ENCODE measurements at regions not wholly inside any gene's neighbourhood (a gene's known extent, or its start where the extent isn't known, plus 50 kb on each side); places are given as distances from the start of the nearest gene placed in this dataset.
A peak's percentile ranks its signal among the peaks of the same experiment; 100 is the strongest.

DNA sequence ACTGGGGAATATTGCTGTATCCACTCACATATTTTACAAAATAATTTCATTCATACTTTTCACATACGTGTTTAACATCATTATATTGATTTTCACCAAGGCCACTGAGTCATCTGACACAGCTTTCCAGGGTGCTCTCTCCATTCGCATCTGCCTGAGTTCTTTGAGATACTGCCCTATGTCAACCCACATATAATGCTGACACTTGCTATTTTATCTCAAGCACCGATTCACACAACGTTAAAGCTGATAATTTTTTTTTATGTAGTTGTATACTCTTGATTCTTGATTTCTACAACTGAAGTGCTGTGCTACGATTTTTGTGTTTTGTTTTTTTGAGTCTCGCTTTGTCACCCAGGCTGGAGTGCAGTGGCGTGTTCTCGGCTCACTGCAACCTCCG, 249.8 kb upstream of the CDIN1 start:
- Histone ChIP-seq H3K36me3 (ENCODE audit: control insufficient read depth, insufficient read depth, low read length) (no peaks in the 10 kb centered on the region), H3K4me2 (ENCODE audit: insufficient read depth, low read length) (no peak overlapping the region), H3K9me1 (ENCODE audit: control insufficient read depth, insufficient read depth, low read length) (no peaks in the 10 kb centered on the region), H3K4me3 (no peak overlapping the region), H3K4me1 (replicated peaks in 1 of 2; ENCODE audit: control insufficient read depth in 2 of 2, insufficient read depth in 2 of 2, low read length in 2 of 2) (peaks cover 0 to 7% of the 10 kb centered on the region in 2 experiments; a peak in 2 of 5 replicates), H3K9ac (ENCODE audit: insufficient read depth in 1 of 2, low read depth in 2 of 2, low read length in 2 of 2) (no peak overlapping the region), H3K79me2 (ENCODE audit: control insufficient read depth, insufficient read depth, low read length) (no peaks in the 10 kb centered on the region), H3K9me3 (replicated peaks; ENCODE audit: control insufficient read depth, insufficient read depth, low read depth, low read length) (no peaks in the 10 kb centered on the region), H2AFZ (ENCODE audit: low read depth, low read length) (no peak overlapping the region), H3K27ac (ENCODE audit: extremely low read depth, low read depth, low read length) (no peak overlapping the region), H3K27me3 (ENCODE audit: control insufficient read depth in 2 of 2, insufficient read depth in 2 of 2, low read length in 2 of 2) (no peaks in the 10 kb centered on the region), H4K20me1 (replicated peaks; ENCODE audit: control insufficient read depth, insufficient read depth, low read length) (no peaks in the 10 kb centered on the region)
- in situ Hi-C loops (cut with MboI): no loop called here
- BruUV-seq (replicated peaks): no TSS peak
- FAIRE-seq (no peak), DNase-seq (ENCODE audit: extremely low read depth in 1 of 4, low spot score in 3 of 4) (no peak), ATAC-seq (no peak)
- CTCF ChIA-PET (ENCODE audit: low intra/inter-chr PET ratio): no interaction called here
- POLR2A ChIA-PET: no interaction called here
- WGBS (ENCODE audit: insufficient coverage, low coverage, missing lambda C conversion rate): 59% methylated on average over 8 of the region's 9 CpGs
- intact Hi-C loops (cut with micrococcal nuclease): no loop called here
- TF ChIP-seq ZNF316 (IDR thresholded peaks at IDR 0.05) (peak; percentile 69), MAFF (IDR thresholded peaks at IDR 0.05; ENCODE audit: low read length) (peak; percentile 56), MEF2D (tag; conservative IDR thresholded peaks at IDR 0.05; ENCODE audit: low read depth) (no peak), C11orf30 (IDR thresholded peaks at IDR 0.05; ENCODE audit: low read depth) (peak; percentile 43; the same call in 1 of the 2 replicates), HDAC2 (IDR thresholded peaks at IDR 0.05) (no peak), EP400 (IDR thresholded peaks at IDR 0.05) (no peak), MAFG (tag; conservative IDR thresholded peaks at IDR 0.05) (peak; percentile 33; the same call in 1 of the 2 replicates), MAFK (IDR thresholded peaks at IDR 0.05; ENCODE audit: low read length) (peak; percentile 55; the same call in 1 of the 2 replicates)
- TF ChIP-seq, protein P1, sequence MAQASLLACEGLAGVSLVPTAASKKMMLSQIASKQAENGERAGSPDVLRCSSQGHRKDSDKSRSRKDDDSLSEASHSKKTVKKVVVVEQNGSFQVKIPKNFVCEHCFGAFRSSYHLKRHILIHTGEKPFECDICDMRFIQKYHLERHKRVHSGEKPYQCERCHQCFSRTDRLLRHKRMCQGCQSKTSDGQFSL (CRISPR knock-in tag; IDR thresholded peaks at IDR 0.05): no peak
- TF ChIP-seq, protein P1 (tag; IDR thresholded peaks at IDR 0.05): no peak
- TF ChIP-seq, protein P2, sequence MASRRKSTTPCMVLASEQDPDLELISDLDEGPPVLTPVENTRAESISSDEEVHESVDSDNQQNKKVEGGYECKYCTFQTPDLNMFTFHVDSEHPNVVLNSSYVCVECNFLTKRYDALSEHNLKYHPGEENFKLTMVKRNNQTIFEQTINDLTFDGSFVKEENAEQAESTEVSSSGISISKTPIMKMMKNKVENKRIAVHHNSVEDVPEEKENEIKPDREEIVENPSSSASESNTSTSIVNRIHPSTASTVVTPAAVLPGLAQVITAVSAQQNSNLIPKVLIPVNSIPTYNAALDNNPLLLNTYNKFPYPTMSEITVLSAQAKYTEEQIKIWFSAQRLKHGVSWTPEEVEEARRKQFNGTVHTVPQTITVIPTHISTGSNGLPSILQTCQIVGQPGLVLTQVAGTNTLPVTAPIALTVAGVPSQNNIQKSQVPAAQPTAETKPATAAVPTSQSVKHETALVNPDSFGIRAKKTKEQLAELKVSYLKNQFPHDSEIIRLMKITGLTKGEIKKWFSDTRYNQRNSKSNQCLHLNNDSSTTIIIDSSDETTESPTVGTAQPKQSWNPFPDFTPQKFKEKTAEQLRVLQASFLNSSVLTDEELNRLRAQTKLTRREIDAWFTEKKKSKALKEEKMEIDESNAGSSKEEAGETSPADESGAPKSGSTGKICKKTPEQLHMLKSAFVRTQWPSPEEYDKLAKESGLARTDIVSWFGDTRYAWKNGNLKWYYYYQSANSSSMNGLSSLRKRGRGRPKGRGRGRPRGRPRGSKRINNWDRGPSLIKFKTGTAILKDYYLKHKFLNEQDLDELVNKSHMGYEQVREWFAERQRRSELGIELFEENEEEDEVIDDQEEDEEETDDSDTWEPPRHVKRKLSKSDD (conservative IDR thresholded peaks at IDR 0.05; ENCODE audit: low read length): no peak
- TF ChIP-seq, protein P3, sequence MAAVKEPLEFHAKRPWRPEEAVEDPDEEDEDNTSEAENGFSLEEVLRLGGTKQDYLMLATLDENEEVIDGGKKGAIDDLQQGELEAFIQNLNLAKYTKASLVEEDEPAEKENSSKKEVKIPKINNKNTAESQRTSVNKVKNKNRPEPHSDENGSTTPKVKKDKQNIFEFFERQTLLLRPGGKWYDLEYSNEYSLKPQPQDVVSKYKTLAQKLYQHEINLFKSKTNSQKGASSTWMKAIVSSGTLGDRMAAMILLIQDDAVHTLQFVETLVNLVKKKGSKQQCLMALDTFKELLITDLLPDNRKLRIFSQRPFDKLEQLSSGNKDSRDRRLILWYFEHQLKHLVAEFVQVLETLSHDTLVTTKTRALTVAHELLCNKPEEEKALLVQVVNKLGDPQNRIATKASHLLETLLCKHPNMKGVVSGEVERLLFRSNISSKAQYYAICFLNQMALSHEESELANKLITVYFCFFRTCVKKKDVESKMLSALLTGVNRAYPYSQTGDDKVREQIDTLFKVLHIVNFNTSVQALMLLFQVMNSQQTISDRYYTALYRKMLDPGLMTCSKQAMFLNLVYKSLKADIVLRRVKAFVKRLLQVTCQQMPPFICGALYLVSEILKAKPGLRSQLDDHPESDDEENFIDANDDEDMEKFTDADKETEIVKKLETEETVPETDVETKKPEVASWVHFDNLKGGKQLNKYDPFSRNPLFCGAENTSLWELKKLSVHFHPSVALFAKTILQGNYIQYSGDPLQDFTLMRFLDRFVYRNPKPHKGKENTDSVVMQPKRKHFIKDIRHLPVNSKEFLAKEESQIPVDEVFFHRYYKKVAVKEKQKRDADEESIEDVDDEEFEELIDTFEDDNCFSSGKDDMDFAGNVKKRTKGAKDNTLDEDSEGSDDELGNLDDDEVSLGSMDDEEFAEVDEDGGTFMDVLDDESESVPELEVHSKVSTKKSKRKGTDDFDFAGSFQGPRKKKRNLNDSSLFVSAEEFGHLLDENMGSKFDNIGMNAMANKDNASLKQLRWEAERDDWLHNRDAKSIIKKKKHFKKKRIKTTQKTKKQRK (IDR thresholded peaks at IDR 0.05; ENCODE audit: borderline replicate concordance, low read depth, low read length): no peak
